ENCODE measurements at regions not wholly inside any gene's neighbourhood (a gene's known extent, or its start where the extent isn't known, plus 50 kb on each side); places are given as distances from the start of the nearest gene placed in this dataset.

DNA sequence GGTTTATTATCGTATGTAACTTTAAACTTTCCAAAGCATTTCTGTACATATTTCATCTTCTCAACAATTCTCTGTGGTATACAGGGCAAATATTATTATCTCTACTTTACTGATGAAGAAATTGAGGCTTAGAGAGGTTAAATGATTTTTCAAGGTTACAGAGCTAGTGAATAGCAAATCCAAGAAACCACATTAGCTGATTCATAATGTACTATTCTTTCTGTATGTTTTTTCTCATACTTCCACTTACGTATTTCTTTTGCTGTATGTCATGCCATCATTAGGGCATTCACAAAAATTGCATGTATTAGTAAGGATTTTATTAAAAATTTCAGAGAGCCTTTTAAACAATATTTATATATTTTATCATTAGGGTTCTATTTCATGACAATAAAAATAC lies 372.4 kb upstream of the DMAC1 start:
- no peak for DNase-seq (ENCODE audit: low read depth in 1 of 2, low spot score in 1 of 2)
- in situ Hi-C loops (cut with HindIII; ENCODE audit: low pct_unique_long_range_greater_than_20kb, low sequenced_read_pairs) = no loop called here
- no peak for TF ChIP-seq JUND (IDR thresholded peaks at IDR 0.05; ENCODE audit: low read depth)

- in situ Hi-C loops (cut with HindIII; ENCODE audit: low pct_unique_long_range_greater_than_20kb, low sequenced_read_pairs) = no loop called here
- no peak for TF ChIP-seq JUND (IDR thresholded peaks at IDR 0.05; ENCODE audit: low read depth)
- DNase-seq (ENCODE audit: low read depth in 1 of 2, low spot score in 1 of 2) = no peak
These were observed 369.4 kb upstream of the DMAC1 start for GRCh38 chr9:8168916-8169438.

DNA sequence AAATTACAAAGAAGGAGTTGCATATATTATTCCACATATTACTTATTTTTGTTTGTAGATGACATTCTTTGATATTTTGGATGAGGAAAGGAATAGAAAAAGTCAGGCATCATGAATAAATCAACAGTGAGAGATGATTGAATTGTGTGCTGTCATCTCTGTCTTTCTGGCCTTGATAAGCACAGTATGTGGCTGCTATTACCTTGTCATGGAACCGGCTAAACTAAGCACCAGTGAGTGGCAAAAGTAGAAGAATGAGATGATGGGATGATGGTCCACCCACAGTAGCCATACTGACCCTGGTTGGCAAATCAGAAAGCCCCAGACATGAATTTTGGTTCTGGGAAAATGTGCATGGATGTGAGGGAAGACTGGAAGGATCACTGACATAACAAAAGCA lies 361.2 kb upstream of the DMAC1 start:
- TF ChIP-seq JUND (IDR thresholded peaks at IDR 0.05; ENCODE audit: low read depth) = no peak
- DNase-seq (ENCODE audit: low read depth in 1 of 2, low spot score in 1 of 2) = no peak
- in situ Hi-C loops (cut with HindIII; ENCODE audit: low pct_unique_long_range_greater_than_20kb, low sequenced_read_pairs) = no loop called here

DNA sequence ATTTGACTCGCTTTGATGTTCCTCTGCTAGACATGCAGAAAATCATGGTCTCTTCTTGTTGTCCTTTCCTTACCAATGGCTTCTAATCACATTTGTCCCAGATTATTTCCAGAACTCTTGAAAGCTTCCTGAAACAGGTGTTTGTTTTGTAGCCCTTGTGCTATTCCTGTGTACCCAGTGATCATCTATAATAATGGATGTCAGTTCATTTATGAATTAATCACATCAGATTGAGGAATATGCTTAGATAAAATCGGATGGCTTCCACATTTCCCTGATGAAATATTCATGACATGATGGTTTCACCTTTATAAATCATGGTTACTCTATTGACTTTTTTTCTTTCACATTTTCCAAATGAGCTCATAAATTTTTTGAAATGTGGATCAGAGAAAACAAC lies 359.0 kb upstream of the DMAC1 start:
- DNase-seq (ENCODE audit: low read depth in 1 of 2, low spot score in 1 of 2) = no peak
- no peak for TF ChIP-seq JUND (IDR thresholded peaks at IDR 0.05; ENCODE audit: low read depth)
- in situ Hi-C loops (cut with HindIII; ENCODE audit: low pct_unique_long_range_greater_than_20kb, low sequenced_read_pairs) = no loop called here

DNA sequence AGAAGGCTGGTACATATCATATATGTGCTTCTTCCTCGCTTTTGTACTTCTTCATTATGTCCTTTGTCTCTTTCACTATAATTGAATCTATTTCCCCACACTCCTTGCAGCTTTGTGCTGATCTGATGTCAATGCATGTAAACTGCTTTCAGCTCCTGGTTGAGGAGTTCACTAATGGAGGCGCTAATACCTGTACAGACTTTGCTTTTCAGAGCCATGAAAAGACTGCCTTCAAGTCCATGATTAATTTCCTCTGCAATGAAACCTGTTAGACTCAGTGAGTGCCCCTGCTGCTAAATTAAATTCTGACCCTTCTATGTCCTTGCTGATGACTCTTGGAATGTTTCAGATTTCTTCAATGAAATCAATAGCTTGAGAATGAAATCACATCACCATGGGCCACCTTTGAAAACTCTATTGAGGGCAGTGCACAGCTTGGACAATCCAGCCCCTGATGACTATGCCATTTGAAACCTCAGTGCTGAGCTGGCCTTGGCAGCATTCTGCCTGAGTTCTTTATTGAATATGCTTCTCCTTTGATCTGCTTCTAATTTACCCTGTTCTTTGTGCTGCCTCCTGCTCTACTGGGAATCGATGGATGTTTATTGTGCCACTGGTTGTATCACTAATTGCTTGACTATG lies 358.2 kb upstream of the DMAC1 start:
- DNase-seq (ENCODE audit: low read depth in 1 of 2, low spot score in 1 of 2) = no peak
- in situ Hi-C loops (cut with HindIII; ENCODE audit: low pct_unique_long_range_greater_than_20kb, low sequenced_read_pairs) = no loop called here
- no peak for TF ChIP-seq JUND (IDR thresholded peaks at IDR 0.05; ENCODE audit: low read depth)

DNA sequence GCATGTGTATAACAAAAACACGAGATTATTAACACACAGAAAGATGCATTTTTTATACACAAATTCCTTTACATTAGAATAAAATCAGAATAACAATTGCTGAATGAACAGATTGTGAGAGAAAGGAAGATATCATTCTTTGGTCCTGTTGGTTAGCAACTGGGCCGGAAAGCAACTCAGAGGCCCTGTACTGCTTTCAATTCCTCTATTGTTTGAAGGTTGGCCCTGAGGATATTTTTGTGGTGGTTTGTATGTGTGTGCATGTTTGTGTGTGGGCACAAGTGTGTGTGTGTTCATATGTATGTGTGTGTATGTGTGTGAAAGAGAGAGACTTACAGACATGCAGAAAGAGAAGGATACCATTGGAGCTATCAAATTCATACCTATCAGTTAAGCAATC lies 356.8 kb upstream of the DMAC1 start:
- DNase-seq (ENCODE audit: low read depth in 1 of 2, low spot score in 1 of 2) = no peak
- in situ Hi-C loops (cut with HindIII; ENCODE audit: low pct_unique_long_range_greater_than_20kb, low sequenced_read_pairs) = no loop called here
- TF ChIP-seq JUND (IDR thresholded peaks at IDR 0.05; ENCODE audit: low read depth) = no peak

DNA sequence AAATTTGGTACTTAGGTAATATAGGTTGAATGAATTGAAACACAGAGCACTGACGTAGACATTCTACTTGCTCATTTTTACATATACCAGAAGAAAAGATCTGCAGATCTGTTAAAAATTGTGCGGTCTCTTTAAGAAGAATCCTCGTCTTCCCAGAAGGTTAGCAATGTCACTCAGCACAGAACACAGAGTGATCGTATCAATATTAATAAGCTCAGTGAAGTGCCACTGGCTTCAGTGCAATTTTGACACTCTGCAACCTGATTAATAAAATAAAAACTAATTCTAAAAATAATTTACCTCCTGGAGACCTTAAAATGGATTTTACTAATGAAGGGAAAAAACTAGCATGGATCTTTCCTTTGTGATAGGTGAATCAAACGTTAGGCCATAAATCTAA lies 356.1 kb upstream of the DMAC1 start:
- DNase-seq (ENCODE audit: low read depth in 1 of 2, low spot score in 1 of 2) = no peak
- TF ChIP-seq JUND (IDR thresholded peaks at IDR 0.05; ENCODE audit: low read depth) = no peak
- in situ Hi-C loops (cut with HindIII; ENCODE audit: low pct_unique_long_range_greater_than_20kb, low sequenced_read_pairs) = no loop called here

GRCh38 chr9:8143677-8144076 lies 344.1 kb upstream of the DMAC1 start:
- in situ Hi-C loops (cut with HindIII; ENCODE audit: low pct_unique_long_range_greater_than_20kb, low sequenced_read_pairs) = no loop called here
- TF ChIP-seq JUND (IDR thresholded peaks at IDR 0.05; ENCODE audit: low read depth) = no peak
- no peak for DNase-seq (ENCODE audit: low read depth in 1 of 2, low spot score in 1 of 2)

GRCh38 chr9:8140557-8140956 lies 341.0 kb upstream of the DMAC1 start:
- no peak for DNase-seq (ENCODE audit: low read depth in 1 of 2, low spot score in 1 of 2)
- in situ Hi-C loops (cut with HindIII; ENCODE audit: low pct_unique_long_range_greater_than_20kb, low sequenced_read_pairs) = no loop called here
- no peak for TF ChIP-seq JUND (IDR thresholded peaks at IDR 0.05; ENCODE audit: low read depth)

DNA sequence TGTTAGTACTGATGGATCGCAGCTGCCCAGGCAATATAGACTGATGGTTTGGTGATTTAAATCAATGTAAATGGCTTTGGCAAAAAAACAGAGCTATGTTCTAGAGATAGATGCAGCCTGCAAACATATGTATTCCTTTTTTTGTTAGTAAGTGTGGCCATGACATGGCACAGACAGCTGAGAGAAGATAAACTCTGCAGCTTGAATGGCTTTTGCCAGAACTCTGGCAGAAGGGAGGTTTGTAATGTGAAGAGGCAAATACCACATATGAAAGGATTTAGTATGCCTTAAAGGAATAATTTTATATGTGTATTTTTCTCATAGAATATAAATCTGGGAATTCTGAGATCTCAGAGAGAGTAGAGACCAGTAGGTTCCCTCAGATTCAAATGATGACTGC lies 340.2 kb upstream of the DMAC1 start:
- in situ Hi-C loops (cut with HindIII; ENCODE audit: low pct_unique_long_range_greater_than_20kb, low sequenced_read_pairs) = no loop called here
- no peak for TF ChIP-seq JUND (IDR thresholded peaks at IDR 0.05; ENCODE audit: low read depth)
- no peak for DNase-seq (ENCODE audit: low read depth in 1 of 2, low spot score in 1 of 2)

DNA sequence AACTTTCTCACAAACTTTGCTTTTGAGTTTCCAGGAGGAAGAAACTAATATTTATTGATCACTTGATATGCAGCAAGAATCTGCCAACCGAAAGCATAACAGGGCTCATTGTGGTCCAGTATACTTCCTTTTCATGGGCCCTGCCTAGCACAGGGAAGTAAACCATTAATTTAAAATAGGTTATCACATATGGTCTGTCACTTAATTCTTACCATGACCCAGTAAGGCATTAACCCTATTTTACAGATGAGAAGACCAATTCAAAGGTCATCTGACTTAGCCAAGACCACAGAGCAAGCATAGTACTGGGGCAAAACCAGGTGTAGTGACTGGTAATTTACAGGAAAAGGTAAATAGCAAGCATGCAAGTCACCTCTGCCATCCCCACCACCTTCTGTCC lies 336.9 kb upstream of the DMAC1 start:
- TF ChIP-seq JUND (IDR thresholded peaks at IDR 0.05; ENCODE audit: low read depth) = no peak
- in situ Hi-C loops (cut with HindIII; ENCODE audit: low pct_unique_long_range_greater_than_20kb, low sequenced_read_pairs) = no loop called here

GRCh38 chr9:8134635-8135034 lies 335.1 kb upstream of the DMAC1 start:
- DNase-seq (ENCODE audit: low read depth in 1 of 2, low spot score in 1 of 2) = no peak

More for the DNA sequence above, 336.9 kb upstream of the DMAC1 start:
- DNase-seq (ENCODE audit: low read depth in 1 of 2, low spot score in 1 of 2) = no peak

DNA sequence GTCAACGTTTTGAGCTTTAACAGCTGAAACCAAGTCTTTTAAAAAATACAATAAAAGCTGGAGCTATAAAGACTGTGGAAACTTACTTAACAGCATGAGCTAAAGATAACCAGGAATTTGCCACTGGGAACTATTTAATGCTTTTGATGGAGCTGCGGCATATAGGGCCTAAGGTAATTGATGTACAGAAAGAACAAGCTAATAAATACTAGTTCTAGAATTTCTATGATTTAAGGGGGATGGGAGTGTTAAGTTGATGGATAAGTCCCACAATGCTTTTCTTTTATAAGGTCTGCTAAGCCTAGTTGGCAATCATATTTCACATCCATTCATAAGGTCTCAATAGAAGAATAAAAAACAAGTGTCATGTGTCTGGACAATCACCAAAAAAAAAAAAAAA lies 334.0 kb upstream of the DMAC1 start:
- in situ Hi-C loops (cut with HindIII; ENCODE audit: low pct_unique_long_range_greater_than_20kb, low sequenced_read_pairs) = no loop called here
- no peak for DNase-seq (ENCODE audit: low read depth in 1 of 2, low spot score in 1 of 2)
- no peak for TF ChIP-seq JUND (IDR thresholded peaks at IDR 0.05; ENCODE audit: low read depth)

More at GRCh38 chr9:8134635-8135034, 335.1 kb upstream of the DMAC1 start:
- in situ Hi-C loops (cut with HindIII; ENCODE audit: low pct_unique_long_range_greater_than_20kb, low sequenced_read_pairs) = no loop called here
- no peak for TF ChIP-seq JUND (IDR thresholded peaks at IDR 0.05; ENCODE audit: low read depth)

- TF ChIP-seq JUND (IDR thresholded peaks at IDR 0.05; ENCODE audit: low read depth) = no peak
- no peak for DNase-seq (ENCODE audit: low read depth in 1 of 2, low spot score in 1 of 2)
These were observed 316.0 kb upstream of the DMAC1 start for GRCh38 chr9:8115570-8115969.

More at GRCh38 chr9:8115570-8115969, 316.0 kb upstream of the DMAC1 start:
- in situ Hi-C loops (cut with HindIII; ENCODE audit: low pct_unique_long_range_greater_than_20kb, low sequenced_read_pairs) = no loop called here

Data from T47D (cell line).